Mammary epithelial cell (primary cell): ENCODE measurements at regions not wholly inside any gene's neighbourhood (a gene's known extent, or its start where the extent isn't known, plus 50 kb on each side); places are given as distances from the start of the nearest gene placed in this dataset.
"Not testable (repeated sequence)": the region's sequence is repeated elsewhere in the genome, so short reads cannot be mapped to it uniquely, and the experiment has no call there.

ENCODE experiments used
- EZH2 ChIP-seq: IDR thresholded peaks from 2 replicates; pipeline ENCODE4 v1.6.1; 2012; ENCODE audit warnings: low read length, inconsistent platforms, borderline replicate concordance
- TF ChIP-seq, protein P1 (sequence below), 2 donors: IDR thresholded peaks in 1 of 2; conservative IDR thresholded peaks in 1 of 2; 2 replicates each; pipeline ENCODE4 v1.5.1; 2011 to 2012; ENCODE audit warnings: inconsistent platforms in 2 of 2, low read length in 2 of 2, mild to moderate bottlenecking in 2 of 2, control low read depth in 1 of 2, low read depth in 1 of 2; ENCODE audit not compliant: insufficient read depth in 1 of 2; ENCODE audit errors: extremely low read depth in 1 of 2

DNA sequence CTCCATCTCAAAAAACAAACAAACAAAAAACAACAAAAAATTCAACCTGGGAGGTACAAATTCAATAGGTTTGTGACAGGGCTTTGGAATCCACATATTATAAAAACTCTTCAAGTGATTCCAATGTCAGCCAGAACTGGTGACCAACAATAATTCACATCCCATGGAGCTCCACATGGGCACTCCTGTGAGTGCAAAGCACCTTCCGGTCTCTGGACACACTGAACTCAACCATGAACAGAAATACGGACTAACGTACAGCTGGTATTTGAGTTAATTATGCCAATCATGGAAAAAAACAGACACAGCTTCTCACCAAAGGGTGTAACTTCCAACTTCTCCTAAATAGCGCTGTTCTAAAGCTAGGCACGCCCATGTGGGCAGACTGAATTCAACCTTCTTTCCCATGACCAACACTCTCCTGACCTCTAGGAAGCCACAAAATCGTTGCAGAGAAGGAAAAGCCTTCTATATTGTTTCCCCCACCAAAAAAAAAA is 62.0 kb upstream of the CDR2 start:
- TF ChIP-seq, protein P1, sequence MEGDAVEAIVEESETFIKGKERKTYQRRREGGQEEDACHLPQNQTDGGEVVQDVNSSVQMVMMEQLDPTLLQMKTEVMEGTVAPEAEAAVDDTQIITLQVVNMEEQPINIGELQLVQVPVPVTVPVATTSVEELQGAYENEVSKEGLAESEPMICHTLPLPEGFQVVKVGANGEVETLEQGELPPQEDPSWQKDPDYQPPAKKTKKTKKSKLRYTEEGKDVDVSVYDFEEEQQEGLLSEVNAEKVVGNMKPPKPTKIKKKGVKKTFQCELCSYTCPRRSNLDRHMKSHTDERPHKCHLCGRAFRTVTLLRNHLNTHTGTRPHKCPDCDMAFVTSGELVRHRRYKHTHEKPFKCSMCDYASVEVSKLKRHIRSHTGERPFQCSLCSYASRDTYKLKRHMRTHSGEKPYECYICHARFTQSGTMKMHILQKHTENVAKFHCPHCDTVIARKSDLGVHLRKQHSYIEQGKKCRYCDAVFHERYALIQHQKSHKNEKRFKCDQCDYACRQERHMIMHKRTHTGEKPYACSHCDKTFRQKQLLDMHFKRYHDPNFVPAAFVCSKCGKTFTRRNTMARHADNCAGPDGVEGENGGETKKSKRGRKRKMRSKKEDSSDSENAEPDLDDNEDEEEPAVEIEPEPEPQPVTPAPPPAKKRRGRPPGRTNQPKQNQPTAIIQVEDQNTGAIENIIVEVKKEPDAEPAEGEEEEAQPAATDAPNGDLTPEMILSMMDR (conservative IDR thresholded peaks at IDR 0.05 in 1 of 2, IDR thresholded peaks at IDR 0.05 in 1 of 2; ENCODE audit: extremely low read depth in 1 of 2, insufficient read depth in 1 of 2, low read depth in 1 of 2, low read length in 2 of 2): not testable (repeated sequence)
- TF ChIP-seq EZH2: not testable (repeated sequence)
